H1 (cell line): ENCODE measurements at regions not wholly inside any gene's neighbourhood (a gene's known extent, or its start where the extent isn't known, plus 50 kb on each side); places are given as distances from the start of the nearest gene placed in this dataset.

Source experiments
- CEBPB ChIP-seq: IDR thresholded peaks from 2 replicates; pipeline ENCODE4 v1.6.1; 2012; ENCODE audit warnings: low read depth, low read length
- CTCF ChIP-seq, 3 experiments: IDR thresholded peaks; 1 replicate in 2 of 3; 2 replicates in 1 of 3; pipeline versions ENCODE4 v1.5.1 to v1.6.1; 2011; ENCODE audit warnings: low read length in 3 of 3, mild to moderate bottlenecking in 3 of 3, inconsistent platforms in 2 of 3, low read depth in 1 of 3, moderate library complexity in 1 of 3; ENCODE audit not compliant: insufficient read depth in 1 of 3; ENCODE audit errors: control extremely low read depth in 1 of 3
- EP300 ChIP-seq, 2 experiments: IDR thresholded peaks; 1 replicate in 1 of 2; 2 replicates in 1 of 2; pipeline ENCODE4 v1.6.1; 2011 to 2012; ENCODE audit warnings: low read depth in 2 of 2, low read length in 2 of 2, mild to moderate bottlenecking in 2 of 2, borderline replicate concordance in 1 of 2, inconsistent platforms in 1 of 2, moderate library complexity in 1 of 2
- GABPA ChIP-seq: IDR thresholded peaks from 2 replicates; pipeline ENCODE4 v1.6.1; 2011; ENCODE audit warnings: mild to moderate bottlenecking, low read length, moderate library complexity, borderline replicate concordance; ENCODE audit not compliant: insufficient read depth
- GTF2F1 ChIP-seq: IDR thresholded peaks from 2 replicates; pipeline ENCODE4 v1.6.1; 2012; ENCODE audit warnings: low read depth, low read length, improper control_type of control experiment, borderline replicate concordance
- MAFK ChIP-seq: IDR thresholded peaks from 2 replicates; pipeline ENCODE4 v1.6.1; 2012; ENCODE audit warnings: low read depth, mild to moderate bottlenecking, improper control_type of control experiment, low read length
- MAX ChIP-seq: IDR thresholded peaks from 2 replicates; pipeline ENCODE4 v1.6.1; 2012; ENCODE audit warnings: inconsistent platforms
- POLR2A ChIP-seq, 2 experiments: IDR thresholded peaks; 1 replicate in 1 of 2; 2 replicates in 1 of 2; pipeline ENCODE4 v1.6.1; 2011; ENCODE audit warnings: low read depth in 2 of 2, low read length in 2 of 2, mild to moderate bottlenecking in 2 of 2; ENCODE audit errors: control extremely low read depth in 1 of 2
- POLR2AphosphoS5 ChIP-seq: IDR thresholded peaks from 2 replicates; pipeline ENCODE4 v1.6.1; 2011; ENCODE audit warnings: low read depth, low read length
- RAD21 ChIP-seq, 2 experiments: IDR thresholded peaks in 1 of 2; conservative IDR thresholded peaks in 1 of 2; 2 replicates each; pipeline ENCODE4 v1.6.1; 2011; ENCODE audit warnings: low read depth in 2 of 2, low read length in 2 of 2, improper control_type of control experiment in 1 of 2, inconsistent platforms in 1 of 2, mild to moderate bottlenecking in 1 of 2, moderate library complexity in 1 of 2
- SIX5 ChIP-seq: IDR thresholded peaks from 2 replicates; pipeline ENCODE4 v1.6.1; 2011; ENCODE audit warnings: mild to moderate bottlenecking, low read depth, low read length
- SRF ChIP-seq: IDR thresholded peaks from 2 replicates; pipeline ENCODE4 v1.6.1; 2011; ENCODE audit warnings: mild to moderate bottlenecking, low read depth, low read length, moderate library complexity

- no peak for TF ChIP-seq POLR2A (IDR thresholded peaks at IDR 0.05; ENCODE audit: control extremely low read depth in 1 of 2, low read depth in 2 of 2, low read length in 2 of 2)
- no peak for TF ChIP-seq SRF
- TF ChIP-seq MAX: no peak
- no peak for TF ChIP-seq EP300 (IDR thresholded peaks at IDR 0.05; ENCODE audit: borderline replicate concordance in 1 of 2, low read depth in 2 of 2, low read length in 2 of 2)
- TF ChIP-seq SIX5: no peak
- TF ChIP-seq MAFK: no peak
- no peak for TF ChIP-seq RAD21 (IDR thresholded peaks at IDR 0.05 in 1 of 2, conservative IDR thresholded peaks at IDR 0.05 in 1 of 2; ENCODE audit: low read depth in 2 of 2, low read length in 2 of 2)
- TF ChIP-seq CTCF (IDR thresholded peaks at IDR 0.05; ENCODE audit: control extremely low read depth in 1 of 3, insufficient read depth in 1 of 3, low read depth in 1 of 3, low read length in 3 of 3): no peak
- TF ChIP-seq POLR2AphosphoS5: no peak
- TF ChIP-seq CEBPB: no peak
- no peak for TF ChIP-seq GTF2F1
- no peak for TF ChIP-seq GABPA
These were observed 137.3 kb upstream of the PDE10A start for GRCh38 chr6:165800337-165800736.
